HL-60 (cell line): ENCODE measurements at regions not wholly inside any gene's neighbourhood (a gene's known extent, or its start where the extent isn't known, plus 50 kb on each side); places are given as distances from the start of the nearest gene placed in this dataset.

ENCODE experiments used
- DNase-seq, 2 experiments: peaks; one replicate each; pipeline ENCODE4 v3.0.0-alpha.2; 2010 to 2020; ENCODE audit warnings: low read depth in 1 of 2, low spot score in 1 of 2
- H3K27ac ChIP-seq: fragments of 250-450 bp; sonication (Bioruptor Pico); replicated peaks from 2 replicates; pipeline ENCODE4 v1.5.1; 2020; ENCODE audit warnings: mild to moderate bottlenecking, moderate library complexity
- H3K27me3 ChIP-seq: fragments of 250-450 bp; sonication (Bioruptor Pico); 2 replicates; pipeline ENCODE4 v1.5.1; 2021; ENCODE audit warnings: mild to moderate bottlenecking, moderate library complexity; ENCODE audit not compliant: insufficient read depth, poor library complexity, severe bottlenecking
- H3K4me3 ChIP-seq: replicated peaks from 2 replicates; pipeline ENCODE4 v1.5.1; 2011; ENCODE audit warnings: mild to moderate bottlenecking, control low read depth, low read length; ENCODE audit not compliant: insufficient read depth
- CTCF ChIP-seq: IDR thresholded peaks from one replicate; pipeline ENCODE4 v1.5.1; 2011; ENCODE audit warnings: low read length, control low read depth, inconsistent platforms; ENCODE audit not compliant: insufficient read depth
- GABPA ChIP-seq: IDR thresholded peaks from 2 replicates; pipeline ENCODE4 v1.6.1; 2012; ENCODE audit warnings: low read depth
- POLR2AphosphoS5 ChIP-seq: IDR thresholded peaks from 2 replicates; pipeline ENCODE4 v1.6.1; 2012; ENCODE audit warnings: low read depth
- REST ChIP-seq: IDR thresholded peaks from 2 replicates; pipeline ENCODE4 v1.6.1; 2012; ENCODE audit warnings: low read depth; ENCODE audit not compliant: insufficient replicate concordance
- SPI1 ChIP-seq: IDR thresholded peaks from 2 replicates; pipeline ENCODE4 v1.6.1; 2012; ENCODE audit warnings: low read depth, mild to moderate bottlenecking, borderline replicate concordance

- Histone ChIP-seq H3K27me3 (peaks cover 22% of the 10 kb centered on the region), H3K27ac (no peak overlapping the region), H3K4me3 (no peak overlapping the region)
- DNase-seq = no peak
- TF ChIP-seq CTCF (no peak), SPI1 (no peak), GABPA (no peak), REST (no peak), POLR2AphosphoS5 (no peak)
These were observed 379.6 kb downstream of the MTX2 start for GRCh38 chr2:176648700-176649297.

GRCh38 chr2:176650104-176650837, 381.0 kb downstream of the MTX2 start:
- TF ChIP-seq REST = no peak
- TF ChIP-seq SPI1 = no peak
- no peak for TF ChIP-seq GABPA
- no peak for DNase-seq
- peaks cover 23% of the 10 kb centered on the region for H3K27me3 ChIP-seq
- no peak overlapping the region for H3K27ac ChIP-seq
- H3K4me3 ChIP-seq = no peak overlapping the region

GRCh38 chr2:176650838-176651555, 381.8 kb downstream of the MTX2 start:
- H3K4me3 ChIP-seq = no peak overlapping the region
- H3K27me3 ChIP-seq = peaks cover 24% of the 10 kb centered on the region
- no peak for DNase-seq
- TF ChIP-seq GABPA (no peak), SPI1 (no peak), REST (no peak), POLR2AphosphoS5 (no peak), CTCF (no peak)
- H3K27ac ChIP-seq = no peak overlapping the region
